PFSK-1 (cell line): ENCODE measurements at regions not wholly inside any gene's neighbourhood (a gene's known extent, or its start where the extent isn't known, plus 50 kb on each side); places are given as distances from the start of the nearest gene placed in this dataset.

Source experiments
- FOXP2 ChIP-seq: optimal IDR thresholded peaks from 2 replicates; pipeline ENCODE3; 2011; ENCODE audit warnings: borderline replicate concordance, control low read depth, inconsistent platforms; ENCODE audit not compliant: insufficient read depth; ENCODE audit errors: extremely low read length, extremely low read depth
- POLR2AphosphoS5 ChIP-seq: IDR thresholded peaks from 2 replicates; pipeline ENCODE4 v1.6.1; 2012; ENCODE audit warnings: low read depth, mild to moderate bottlenecking, control low read depth, low read length, moderate library complexity
- SIN3A ChIP-seq: IDR thresholded peaks from 2 replicates; pipeline ENCODE4 v1.6.1; 2012; ENCODE audit warnings: mild to moderate bottlenecking, low read length, moderate library complexity, borderline replicate concordance; ENCODE audit not compliant: insufficient read depth
- TAF1 ChIP-seq: IDR thresholded peaks from 2 replicates; pipeline ENCODE4 v1.6.1; 2012; ENCODE audit warnings: low read length, control low read depth, borderline replicate concordance; ENCODE audit not compliant: insufficient read depth

- no peak for TF ChIP-seq TAF1
- TF ChIP-seq POLR2AphosphoS5 = no peak
- no peak for TF ChIP-seq FOXP2
- TF ChIP-seq SIN3A = no peak
These were observed 79.9 kb upstream of the PRR23E start for GRCh38 chr3:127112796-127113570.
